Activated T-cell treated with anti-CD3 and anti-CD28 coated beads for 4 hours (primary cell): ENCODE measurements at regions not wholly inside any gene's neighbourhood (a gene's known extent, or its start where the extent isn't known, plus 50 kb on each side); places are given as distances from the start of the nearest gene placed in this dataset.

ENCODE experiments used
- DNase-seq: peaks from one replicate; pipeline ENCODE4 v3.0.0-alpha.2; 2020

GRCh38 chr18:77865853-77866252, 616.2 kb downstream of the GALR1 start:
- DNase-seq, result no peak

- DNase-seq, result no peak
These were observed 616.7 kb downstream of the GALR1 start for GRCh38 chr18:77866351-77866750.

- DNase-seq, result no peak
These were observed 620.6 kb downstream of the GALR1 start for GRCh38 chr18:77870199-77870598.

- DNase-seq, result no peak
These were observed 621.2 kb downstream of the GALR1 start for GRCh38 chr18:77870894-77871293.

- no peak for DNase-seq
These were observed 622.5 kb downstream of the GALR1 start for GRCh38 chr18:77872166-77872565.

GRCh38 chr18:77876319-77876865, 626.7 kb downstream of the GALR1 start:
- DNase-seq, result no peak

- DNase-seq, result no peak
These were observed 630.2 kb downstream of the GALR1 start for GRCh38 chr18:77879829-77880228.

- no peak for DNase-seq
These were observed 634.8 kb downstream of the GALR1 start for GRCh38 chr18:77884454-77884853.

GRCh38 chr18:77894060-77894459, 644.4 kb downstream of the GALR1 start:
- no peak for DNase-seq

- no peak for DNase-seq
These were observed 645.6 kb downstream of the GALR1 start for GRCh38 chr18:77895250-77895649.

GRCh38 chr18:77896586-77897252, 647.1 kb downstream of the GALR1 start:
- DNase-seq, result no peak

GRCh38 chr18:77897606-77898005, 648.0 kb downstream of the GALR1 start:
- no peak for DNase-seq

- peak; percentile 18 for DNase-seq
These were observed 650.5 kb downstream of the GALR1 start for GRCh38 chr18:77899972-77900754.

GRCh38 chr18:77905011-77905410, 655.4 kb downstream of the GALR1 start:
- DNase-seq, result no peak

- DNase-seq, result no peak
These were observed 655.9 kb downstream of the GALR1 start for GRCh38 chr18:77905449-77906055.

- no peak for DNase-seq
These were observed 656.6 kb downstream of the GALR1 start for GRCh38 chr18:77906103-77906892.

GRCh38 chr18:77910347-77910746, 660.7 kb downstream of the GALR1 start:
- no peak for DNase-seq

- DNase-seq, result no peak
These were observed 662.4 kb downstream of the GALR1 start for GRCh38 chr18:77911971-77912605.

GRCh38 chr18:77918730-77919129, 669.1 kb downstream of the GALR1 start:
- DNase-seq, result no peak

GRCh38 chr18:77919923-77920322, 670.3 kb downstream of the GALR1 start:
- no peak for DNase-seq

GRCh38 chr18:77935342-77935741, 685.7 kb downstream of the GALR1 start:
- no peak for DNase-seq

- no peak for DNase-seq
These were observed 690.9 kb downstream of the GALR1 start for GRCh38 chr18:77940566-77940965.
